ENCODE measurements at regions not wholly inside any gene's neighbourhood (a gene's known extent, or its start where the extent isn't known, plus 50 kb on each side); places are given as distances from the start of the nearest gene placed in this dataset.

DNA sequence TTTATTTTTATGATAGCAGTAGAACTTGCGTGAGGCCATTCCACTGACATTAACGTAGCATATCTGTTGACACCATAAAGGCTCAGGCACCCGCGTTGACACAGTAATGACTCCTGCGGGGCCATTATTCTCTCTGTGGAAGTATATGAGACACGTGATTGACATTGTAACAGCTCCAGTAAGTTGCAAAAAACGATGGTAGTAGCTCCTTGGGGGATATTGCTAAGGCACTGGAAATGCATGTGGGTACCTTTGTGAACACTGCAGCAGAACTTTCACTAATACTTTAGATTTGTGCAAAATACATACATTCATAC is 918.8 kb upstream of the CDH8 start:
- no peak overlapping the region for H3K4me3 ChIP-seq (ENCODE audit: control insufficient read depth in 2 of 3, extremely low read depth in 1 of 3, insufficient read depth in 2 of 3, low read depth in 1 of 3, low read length in 3 of 3)
- no peaks in the 10 kb centered on the region for H3K79me2 ChIP-seq (ENCODE audit: control insufficient read depth, insufficient read depth, low read length)
- no peak overlapping the region for H3K4me2 ChIP-seq (ENCODE audit: control insufficient read depth, extremely low read depth, insufficient read depth, low read depth, low read length)
- H3K36me3 ChIP-seq (ENCODE audit: control insufficient read depth in 2 of 2, extremely low read depth in 1 of 2, insufficient read depth in 2 of 2, low read length in 2 of 2): no peaks in the 10 kb centered on the region
- no peaks in the 10 kb centered on the region for H3K4me1 ChIP-seq (ENCODE audit: control insufficient read depth, extremely low read depth, insufficient read depth, low read length)
- no peaks in the 10 kb centered on the region for H3K27me3 ChIP-seq (ENCODE audit: control insufficient read depth, extremely low read depth, insufficient read depth, low read length)
- FAIRE-seq: no peak
- no peak overlapping the region for H3K9ac ChIP-seq (ENCODE audit: control insufficient read depth, extremely low read depth, insufficient read depth, low read length)
- DNase-seq (ENCODE audit: low read depth, low spot score): no peak
- no peak overlapping the region for H2AFZ ChIP-seq (ENCODE audit: control insufficient read depth, low read length)
- no peaks in the 10 kb centered on the region for H3K9me1 ChIP-seq (ENCODE audit: control insufficient read depth, extremely low read depth, insufficient read depth, low read length)
- TF ChIP-seq, protein P1, sequence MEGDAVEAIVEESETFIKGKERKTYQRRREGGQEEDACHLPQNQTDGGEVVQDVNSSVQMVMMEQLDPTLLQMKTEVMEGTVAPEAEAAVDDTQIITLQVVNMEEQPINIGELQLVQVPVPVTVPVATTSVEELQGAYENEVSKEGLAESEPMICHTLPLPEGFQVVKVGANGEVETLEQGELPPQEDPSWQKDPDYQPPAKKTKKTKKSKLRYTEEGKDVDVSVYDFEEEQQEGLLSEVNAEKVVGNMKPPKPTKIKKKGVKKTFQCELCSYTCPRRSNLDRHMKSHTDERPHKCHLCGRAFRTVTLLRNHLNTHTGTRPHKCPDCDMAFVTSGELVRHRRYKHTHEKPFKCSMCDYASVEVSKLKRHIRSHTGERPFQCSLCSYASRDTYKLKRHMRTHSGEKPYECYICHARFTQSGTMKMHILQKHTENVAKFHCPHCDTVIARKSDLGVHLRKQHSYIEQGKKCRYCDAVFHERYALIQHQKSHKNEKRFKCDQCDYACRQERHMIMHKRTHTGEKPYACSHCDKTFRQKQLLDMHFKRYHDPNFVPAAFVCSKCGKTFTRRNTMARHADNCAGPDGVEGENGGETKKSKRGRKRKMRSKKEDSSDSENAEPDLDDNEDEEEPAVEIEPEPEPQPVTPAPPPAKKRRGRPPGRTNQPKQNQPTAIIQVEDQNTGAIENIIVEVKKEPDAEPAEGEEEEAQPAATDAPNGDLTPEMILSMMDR (optimal IDR thresholded peaks at IDR 0.05 in 1 of 3, IDR thresholded peaks at IDR 0.05 in 1 of 3, conservative IDR thresholded peaks at IDR 0.05 in 1 of 3; ENCODE audit: extremely low read depth in 1 of 3, insufficient read depth in 2 of 3, low read length in 3 of 3): no peak
- TF ChIP-seq EZH2 (IDR thresholded peaks at IDR 0.05; ENCODE audit: low read length): no peak
- peaks cover 2% of the 10 kb centered on the region for H3K9me3 ChIP-seq (ENCODE audit: control insufficient read depth, low read depth, low read length)
- no peaks in the 10 kb centered on the region for H4K20me1 ChIP-seq (ENCODE audit: control insufficient read depth, extremely low read depth, insufficient read depth, low read length)
- dilution Hi-C loops (cut with MboI; ENCODE audit: extremely low pct_ligation_motif_present, low sequenced_read_pairs): no loop called here
- no peak overlapping the region for H3K27ac ChIP-seq (ENCODE audit: control insufficient read depth, insufficient read depth, low read length)

DNA sequence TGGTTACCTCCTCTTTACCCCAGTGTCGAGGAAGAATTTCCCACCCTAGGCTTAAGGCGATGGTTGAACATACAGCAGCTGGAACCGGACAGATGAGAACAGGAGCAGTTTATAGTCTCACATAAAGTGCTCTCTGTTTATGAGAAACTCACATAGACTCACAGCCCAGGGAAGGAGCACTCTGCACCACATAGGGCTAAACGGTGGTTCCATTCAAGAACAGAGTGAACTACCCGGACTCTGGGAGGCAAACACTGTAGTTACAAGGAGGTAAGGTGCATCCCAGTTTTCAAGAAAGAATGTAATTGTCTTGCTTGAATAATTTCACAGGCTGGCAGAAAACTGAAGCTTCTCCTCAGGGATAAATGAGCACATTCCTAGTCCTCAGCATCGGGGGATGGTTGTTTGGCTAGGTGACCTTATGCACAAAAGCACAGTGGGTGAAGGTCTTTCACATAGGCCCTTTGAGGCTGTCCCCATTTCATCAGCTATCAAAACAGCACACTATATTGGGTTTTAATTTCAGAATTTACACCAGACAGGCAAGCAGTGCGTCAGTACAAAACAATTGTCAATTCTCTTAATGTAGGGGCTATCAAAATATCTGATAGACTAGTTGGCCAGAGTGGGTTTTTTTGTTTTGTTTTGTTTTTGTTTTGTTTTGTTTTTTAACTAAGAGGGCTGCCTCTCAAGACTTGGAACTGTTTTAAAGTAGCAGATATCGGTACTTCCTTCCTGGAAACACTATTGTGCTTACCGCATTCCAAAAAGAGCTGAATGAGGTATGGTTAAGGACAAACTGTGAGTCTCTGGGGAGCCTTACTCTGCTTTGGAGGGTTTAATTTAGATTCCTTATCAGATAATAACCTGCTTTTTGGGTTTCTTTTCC is 918.1 kb upstream of the CDH8 start:
- Histone ChIP-seq H2AFZ (ENCODE audit: control insufficient read depth, low read length) (no peak overlapping the region), H3K9me3 (ENCODE audit: control insufficient read depth, low read depth, low read length) (no peaks in the 10 kb centered on the region), H3K9me1 (ENCODE audit: control insufficient read depth, extremely low read depth, insufficient read depth, low read length) (no peaks in the 10 kb centered on the region), H3K27ac (ENCODE audit: control insufficient read depth, insufficient read depth, low read length) (no peak overlapping the region), H4K20me1 (ENCODE audit: control insufficient read depth, extremely low read depth, insufficient read depth, low read length) (no peaks in the 10 kb centered on the region), H3K79me2 (ENCODE audit: control insufficient read depth, insufficient read depth, low read length) (no peaks in the 10 kb centered on the region), H3K27me3 (ENCODE audit: control insufficient read depth, extremely low read depth, insufficient read depth, low read length) (no peaks in the 10 kb centered on the region), H3K9ac (ENCODE audit: control insufficient read depth, extremely low read depth, insufficient read depth, low read length) (no peak overlapping the region), H3K4me1 (ENCODE audit: control insufficient read depth, extremely low read depth, insufficient read depth, low read length) (no peaks in the 10 kb centered on the region), H3K4me3 (ENCODE audit: control insufficient read depth in 2 of 3, extremely low read depth in 1 of 3, insufficient read depth in 2 of 3, low read depth in 1 of 3, low read length in 3 of 3) (no peak overlapping the region), H3K36me3 (ENCODE audit: control insufficient read depth in 2 of 2, extremely low read depth in 1 of 2, insufficient read depth in 2 of 2, low read length in 2 of 2) (no peaks in the 10 kb centered on the region), H3K4me2 (ENCODE audit: control insufficient read depth, extremely low read depth, insufficient read depth, low read depth, low read length) (no peak overlapping the region)
- TF ChIP-seq, protein P1 (optimal IDR thresholded peaks at IDR 0.05 in 1 of 3, IDR thresholded peaks at IDR 0.05 in 1 of 3, conservative IDR thresholded peaks at IDR 0.05 in 1 of 3; ENCODE audit: extremely low read depth in 1 of 3, insufficient read depth in 2 of 3, low read length in 3 of 3): no peak
- no peak for TF ChIP-seq EZH2 (IDR thresholded peaks at IDR 0.05; ENCODE audit: low read length)
- DNase-seq (ENCODE audit: low read depth, low spot score) (no peak), FAIRE-seq (no peak)
- dilution Hi-C loops (cut with MboI; ENCODE audit: extremely low pct_ligation_motif_present, low sequenced_read_pairs): no loop called here

All from keratinocyte (primary cell).